AG09319 (cell line): ENCODE measurements at regions not wholly inside any gene's neighbourhood (a gene's known extent, or its start where the extent isn't known, plus 50 kb on each side); places are given as distances from the start of the nearest gene placed in this dataset.

ENCODE experiments used
- DNase-seq: peaks from one replicate; pipeline ENCODE4 v3.0.0-alpha.2; 2010; ENCODE audit warnings: low read depth; ENCODE audit errors: extremely low read depth
- CTCF ChIP-seq: IDR thresholded peaks from 2 replicates; pipeline ENCODE4 v1.5.1; 2011; ENCODE audit warnings: low read depth, mild to moderate bottlenecking, inconsistent platforms, low read length, moderate library complexity

GRCh38 chr4:72983709-72984108 lies 85.8 kb downstream of the COX18 start:
- no peak for TF ChIP-seq CTCF
- no peak for DNase-seq

- TF ChIP-seq CTCF, result no peak
- DNase-seq, result no peak
Observed at GRCh38 chr4:72977936-72978485, 91.5 kb downstream of the COX18 start.

GRCh38 chr4:72975488-72975784 lies 94.1 kb downstream of the COX18 start:
- TF ChIP-seq CTCF, result no peak

GRCh38 chr4:72974694-72975487 lies 94.6 kb downstream of the COX18 start:
- no peak for TF ChIP-seq CTCF
- no peak for DNase-seq

More at GRCh38 chr4:72975488-72975784, 94.1 kb downstream of the COX18 start:
- no peak for DNase-seq

GRCh38 chr4:72971572-72971971 lies 97.9 kb downstream of the COX18 start:
- DNase-seq, result peak; percentile 15

GRCh38 chr4:72970756-72971155 lies 98.8 kb downstream of the COX18 start:
- no peak for DNase-seq
- TF ChIP-seq CTCF, result no peak

More at GRCh38 chr4:72971572-72971971, 97.9 kb downstream of the COX18 start:
- no peak for TF ChIP-seq CTCF

- no peak for DNase-seq
- TF ChIP-seq CTCF, result no peak
Observed at GRCh38 chr4:72969976-72970375, 99.5 kb downstream of the COX18 start.
